Type B pancreatic cell (in vitro differentiated cells): ENCODE measurements at regions not wholly inside any gene's neighbourhood (a gene's known extent, or its start where the extent isn't known, plus 50 kb on each side); places are given as distances from the start of the nearest gene placed in this dataset.
"Not testable (repeated sequence)": the region's sequence is repeated elsewhere in the genome, so short reads cannot be mapped to it uniquely, and the experiment has no call there.

Experiments
- DNase-seq: peaks from one replicate; pipeline ENCODE4 v3.0.0; 2021; ENCODE audit warnings: mixed read lengths; ENCODE audit not compliant: unreplicated experiment; ENCODE audit errors: extremely low spot score
- H3K27ac Mint-ChIP-seq: 2 replicates; pipeline ENCODE4 v1.8.0; 2021; ENCODE audit warnings: mild to moderate bottlenecking, mixed read lengths
- H3K27me3 Mint-ChIP-seq: 2 replicates; pipeline ENCODE4 v1.8.0; 2021; ENCODE audit warnings: mixed read lengths
- H3K36me3 Mint-ChIP-seq: 2 replicates; pipeline ENCODE4 v1.8.0; 2021; ENCODE audit warnings: mixed read lengths
- H3K4me1 Mint-ChIP-seq: one replicate; pipeline ENCODE4 v1.8.0; 2021; ENCODE audit warnings: mixed read lengths; ENCODE audit not compliant: unreplicated experiment
- H3K4me3 Mint-ChIP-seq: 2 replicates; pipeline ENCODE4 v1.8.0; 2021; ENCODE audit warnings: mild to moderate bottlenecking, mixed read lengths
- H3K9me3 Mint-ChIP-seq: 2 replicates; pipeline ENCODE4 v1.8.0; 2021; ENCODE audit warnings: mixed read lengths
- TF ChIP-seq, protein P1 (sequence below): fragments of 200-600 bp; sonication (generic); conservative IDR thresholded peaks from 2 replicates; pipeline ENCODE4 v1.5.0; 2021; ENCODE audit warnings: antibody characterized with exemption, mild to moderate bottlenecking

GRCh38 chr2:48202863-48203642 is 111.4 kb upstream of the FOXN2 start:
- Mint-ChIP-seq H3K36me3 (no peaks in the 10 kb centered on the region), H3K27me3 (no peaks in the 10 kb centered on the region), H3K9me3 (no peaks in the 10 kb centered on the region), H3K4me3 (no peak overlapping the region), H3K27ac (no peak overlapping the region), H3K4me1 (peaks cover 7% of the 10 kb centered on the region)
- DNase-seq: no peak
- TF ChIP-seq, protein P1, sequence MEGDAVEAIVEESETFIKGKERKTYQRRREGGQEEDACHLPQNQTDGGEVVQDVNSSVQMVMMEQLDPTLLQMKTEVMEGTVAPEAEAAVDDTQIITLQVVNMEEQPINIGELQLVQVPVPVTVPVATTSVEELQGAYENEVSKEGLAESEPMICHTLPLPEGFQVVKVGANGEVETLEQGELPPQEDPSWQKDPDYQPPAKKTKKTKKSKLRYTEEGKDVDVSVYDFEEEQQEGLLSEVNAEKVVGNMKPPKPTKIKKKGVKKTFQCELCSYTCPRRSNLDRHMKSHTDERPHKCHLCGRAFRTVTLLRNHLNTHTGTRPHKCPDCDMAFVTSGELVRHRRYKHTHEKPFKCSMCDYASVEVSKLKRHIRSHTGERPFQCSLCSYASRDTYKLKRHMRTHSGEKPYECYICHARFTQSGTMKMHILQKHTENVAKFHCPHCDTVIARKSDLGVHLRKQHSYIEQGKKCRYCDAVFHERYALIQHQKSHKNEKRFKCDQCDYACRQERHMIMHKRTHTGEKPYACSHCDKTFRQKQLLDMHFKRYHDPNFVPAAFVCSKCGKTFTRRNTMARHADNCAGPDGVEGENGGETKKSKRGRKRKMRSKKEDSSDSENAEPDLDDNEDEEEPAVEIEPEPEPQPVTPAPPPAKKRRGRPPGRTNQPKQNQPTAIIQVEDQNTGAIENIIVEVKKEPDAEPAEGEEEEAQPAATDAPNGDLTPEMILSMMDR: no peak

DNA sequence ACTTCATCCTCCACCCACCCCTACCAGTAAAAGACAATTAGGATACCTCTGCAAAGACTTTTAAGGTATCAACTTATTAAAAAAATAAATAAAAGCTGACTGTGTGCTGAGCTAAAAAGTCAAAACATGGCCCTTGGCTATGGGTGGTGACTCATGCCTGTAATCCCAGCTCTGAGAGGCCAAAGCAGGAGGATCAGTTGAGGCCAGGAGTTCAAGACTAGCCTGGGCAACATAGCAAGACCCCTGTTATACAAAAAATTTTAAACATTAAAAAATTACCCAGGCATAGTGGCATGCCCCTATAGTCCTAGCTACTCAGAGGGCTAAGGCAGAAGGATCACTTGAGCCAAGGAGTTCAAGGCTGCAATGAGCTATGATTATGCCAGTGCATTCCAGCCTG is 110.8 kb upstream of the FOXN2 start:
- no peak overlapping the region for H3K27ac Mint-ChIP-seq
- TF ChIP-seq, protein P1: no peak
- no peaks in the 10 kb centered on the region for H3K9me3 Mint-ChIP-seq
- no peaks in the 10 kb centered on the region for H3K27me3 Mint-ChIP-seq
- DNase-seq: no peak
- H3K4me3 Mint-ChIP-seq: no peak overlapping the region
- peaks cover 7% of the 10 kb centered on the region for H3K4me1 Mint-ChIP-seq
- no peaks in the 10 kb centered on the region for H3K36me3 Mint-ChIP-seq

DNA sequence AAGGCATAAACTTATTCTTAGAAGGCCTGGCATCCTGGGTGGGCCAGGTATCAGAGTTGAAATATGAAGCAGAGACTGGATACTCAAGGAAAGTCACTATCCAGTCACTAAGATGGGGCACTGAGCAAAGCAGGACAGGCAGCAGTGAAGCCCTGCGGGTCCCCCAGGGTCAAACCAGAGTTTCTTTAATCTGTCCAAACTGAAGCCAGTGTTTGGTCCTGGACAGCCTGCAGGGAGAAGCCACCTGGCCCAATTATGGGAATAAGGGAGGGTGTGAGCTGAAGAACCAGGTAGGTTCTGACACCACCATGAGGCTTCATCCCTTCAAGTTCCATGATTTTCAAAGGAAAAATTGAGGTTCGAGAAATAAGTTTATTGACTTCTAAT is 109.7 kb upstream of the FOXN2 start:
- DNase-seq: no peak
- no peaks in the 10 kb centered on the region for H3K36me3 Mint-ChIP-seq
- H3K27ac Mint-ChIP-seq: no peak overlapping the region
- TF ChIP-seq, protein P1: no peak
- no peaks in the 10 kb centered on the region for H3K9me3 Mint-ChIP-seq
- H3K4me3 Mint-ChIP-seq: no peak overlapping the region
- H3K4me1 Mint-ChIP-seq: peaks cover 14% of the 10 kb centered on the region
- no peaks in the 10 kb centered on the region for H3K27me3 Mint-ChIP-seq

DNA sequence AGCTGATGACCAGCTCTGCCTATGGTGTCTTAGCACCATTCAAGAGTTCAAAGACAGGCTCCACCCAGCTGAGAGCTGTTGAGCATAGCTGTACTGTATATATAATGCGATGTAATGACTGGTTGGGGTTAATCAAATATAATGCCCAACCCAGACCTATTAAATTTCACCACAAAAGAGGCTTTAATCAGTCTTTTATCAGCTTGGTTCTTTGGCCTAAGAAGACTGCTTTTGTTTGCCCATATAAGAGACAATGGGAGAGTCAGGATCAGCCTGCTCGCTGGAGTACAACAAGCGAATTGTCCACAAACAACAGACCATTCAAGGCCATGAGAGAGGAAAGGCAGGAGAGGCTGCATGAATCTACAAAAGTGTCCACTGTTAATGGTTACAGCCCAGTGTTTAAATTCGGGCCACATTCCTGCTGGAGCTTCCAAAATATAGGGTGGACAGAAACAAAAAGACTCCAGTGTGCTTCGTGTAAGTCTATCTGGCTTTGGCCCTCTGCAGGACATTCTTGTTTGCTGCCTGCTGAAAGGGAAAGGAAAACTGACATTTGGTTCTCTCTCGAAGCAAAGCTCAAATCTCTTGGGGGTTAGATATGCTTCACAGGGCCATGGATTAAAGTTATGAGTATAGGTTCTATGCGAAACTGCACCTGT is 109.2 kb upstream of the FOXN2 start:
- H3K4me3 Mint-ChIP-seq: no peak overlapping the region
- H3K4me1 Mint-ChIP-seq: peaks cover 14% of the 10 kb centered on the region
- no peak overlapping the region for H3K27ac Mint-ChIP-seq
- TF ChIP-seq, protein P1: no peak
- no peak for DNase-seq
- no peaks in the 10 kb centered on the region for H3K36me3 Mint-ChIP-seq
- H3K27me3 Mint-ChIP-seq: no peaks in the 10 kb centered on the region
- no peaks in the 10 kb centered on the region for H3K9me3 Mint-ChIP-seq

DNA sequence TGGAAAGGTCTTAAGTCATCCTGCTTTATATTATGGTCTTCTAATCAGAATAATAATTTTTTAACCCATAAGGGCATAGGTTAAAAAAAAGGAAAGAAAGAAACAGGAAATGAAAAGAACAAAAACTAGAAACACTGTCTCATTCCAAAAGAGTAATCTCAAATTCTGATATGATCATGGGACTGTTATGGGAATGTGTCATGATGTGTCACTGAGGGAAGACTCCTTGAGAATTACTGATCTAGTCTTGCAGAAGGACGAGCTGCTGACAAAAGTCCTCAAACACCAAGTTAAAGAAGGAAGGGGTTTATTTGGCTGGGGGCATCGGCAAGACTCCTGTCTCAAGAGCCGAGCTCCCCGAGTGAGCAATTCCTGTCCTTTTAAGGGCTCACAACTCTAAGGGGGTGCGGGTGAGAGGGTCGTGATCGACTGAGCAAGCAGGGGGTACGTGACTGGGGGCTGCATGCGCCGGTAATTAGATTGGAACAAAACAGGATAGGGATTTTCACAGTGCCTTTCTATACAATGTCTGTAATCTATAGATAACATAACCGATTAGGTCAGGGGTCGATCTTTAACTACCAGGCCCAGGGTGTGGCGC is 108.3 kb upstream of the FOXN2 start:
- H3K27me3 Mint-ChIP-seq: not testable (repeated sequence)
- peaks cover 14% of the 10 kb centered on the region for H3K4me1 Mint-ChIP-seq

DNA sequence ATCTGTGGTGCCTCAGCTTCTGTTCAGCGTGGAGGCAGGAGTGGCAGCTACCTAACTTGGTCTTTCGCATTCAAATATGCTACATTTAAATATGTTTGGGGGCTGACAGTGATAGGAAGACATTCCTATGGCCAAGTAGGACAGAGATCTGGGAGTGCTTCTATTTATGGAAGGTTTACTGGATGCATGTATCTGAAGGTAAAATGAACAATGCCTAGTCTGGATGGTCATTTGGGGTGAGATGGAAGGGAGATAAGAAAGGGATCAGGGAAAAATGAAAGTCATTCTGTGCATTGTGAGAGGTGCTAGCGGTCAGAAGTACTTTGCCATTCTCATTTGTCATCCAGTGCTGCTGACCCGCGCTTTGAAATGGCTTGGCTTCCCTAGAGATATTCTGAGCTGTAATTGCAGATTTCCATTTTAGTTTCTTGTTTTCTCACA is 107.3 kb upstream of the FOXN2 start:
- no peaks in the 10 kb centered on the region for H3K27me3 Mint-ChIP-seq
- TF ChIP-seq, protein P1: no peak
- no peak overlapping the region for H3K4me3 Mint-ChIP-seq
- no peaks in the 10 kb centered on the region for H3K36me3 Mint-ChIP-seq
- H3K4me1 Mint-ChIP-seq: peaks cover 14% of the 10 kb centered on the region
- no peaks in the 10 kb centered on the region for H3K9me3 Mint-ChIP-seq
- DNase-seq: no peak
- no peak overlapping the region for H3K27ac Mint-ChIP-seq

More for the DNA sequence above, 108.3 kb upstream of the FOXN2 start:
- H3K4me3 Mint-ChIP-seq, H3K9me3 Mint-ChIP-seq, H3K27ac Mint-ChIP-seq, DNase-seq, H3K36me3 Mint-ChIP-seq: not testable (repeated sequence)
